WI38 (cell line): ENCODE measurements at regions not wholly inside any gene's neighbourhood (a gene's known extent, or its start where the extent isn't known, plus 50 kb on each side); places are given as distances from the start of the nearest gene placed in this dataset.
"Not testable (repeated sequence)": the region's sequence is repeated elsewhere in the genome, so short reads cannot be mapped to it uniquely, and the experiment has no call there.

Experiments
- H3K4me3 ChIP-seq: 2 replicates; pipeline ENCODE4 v1.5.1; 2011; ENCODE audit warnings: low read depth, mild to moderate bottlenecking, control low read depth, low read length
- CTCF ChIP-seq: IDR thresholded peaks from 2 replicates; pipeline ENCODE4 v1.5.1; 2012; ENCODE audit warnings: low read depth, mild to moderate bottlenecking, control low read depth, low read length

GRCh38 chr9:16290169-16290568 is 580.3 kb downstream of the BNC2 start:
- H3K4me3 ChIP-seq = no peak overlapping the region
- no peak for TF ChIP-seq CTCF

GRCh38 chr9:16291921-16292320 is 578.5 kb downstream of the BNC2 start:
- no peak for TF ChIP-seq CTCF
- no peak overlapping the region for H3K4me3 ChIP-seq

GRCh38 chr9:16293610-16294009 is 576.9 kb downstream of the BNC2 start:
- H3K4me3 ChIP-seq = no peak overlapping the region
- no peak for TF ChIP-seq CTCF

GRCh38 chr9:16294133-16294770 is 576.2 kb downstream of the BNC2 start:
- no peak for TF ChIP-seq CTCF
- no peak overlapping the region for H3K4me3 ChIP-seq

- H3K4me3 ChIP-seq = not testable (repeated sequence)
These were observed 575.5 kb downstream of the BNC2 start for GRCh38 chr9:16294940-16295339.

- not testable (repeated sequence) for H3K4me3 ChIP-seq
These were observed 571.1 kb downstream of the BNC2 start for GRCh38 chr9:16299368-16299767.

GRCh38 chr9:16303506-16303905 is 567.0 kb downstream of the BNC2 start:
- TF ChIP-seq CTCF = no peak

GRCh38 chr9:16304301-16304700 is 566.2 kb downstream of the BNC2 start:
- TF ChIP-seq CTCF = no peak
- H3K4me3 ChIP-seq = no peak overlapping the region

More at GRCh38 chr9:16303506-16303905, 567.0 kb downstream of the BNC2 start:
- no peak overlapping the region for H3K4me3 ChIP-seq

GRCh38 chr9:16306586-16306985 is 563.9 kb downstream of the BNC2 start:
- TF ChIP-seq CTCF = no peak
- no peak overlapping the region for H3K4me3 ChIP-seq
